NCI-H1694 treated with DMSO at 0.1 percent for 48 hours (cell line): ENCODE measurements at regions not wholly inside any gene's neighbourhood (a gene's known extent, or its start where the extent isn't known, plus 50 kb on each side); places are given as distances from the start of the nearest gene placed in this dataset.
A peak's percentile ranks its signal among the peaks of the same experiment; 100 is the strongest.
"Not testable (repeated sequence)": the region's sequence is repeated elsewhere in the genome, so short reads cannot be mapped to it uniquely, and the experiment has no call there.

ENCODE experiments used
- DNase-seq: peaks from one replicate; lab custom pipeline; 2025; lab: John Stamatoyannopoulos, UW

GRCh38 chr13:108003626-108004025 lies 211.7 kb downstream of the LIG4 start:
- no peak for DNase-seq

- DNase-seq: no peak
Measured at GRCh38 chr13:108000998-108001397, 214.3 kb downstream of the LIG4 start.

- no peak for DNase-seq
Measured at GRCh38 chr13:107999751-108000150, 215.6 kb downstream of the LIG4 start.

- no peak for DNase-seq
Measured at GRCh38 chr13:107994137-107994536, 221.2 kb downstream of the LIG4 start.

- DNase-seq: no peak
Measured at GRCh38 chr13:107993239-107993949, 221.9 kb downstream of the LIG4 start.

GRCh38 chr13:107992542-107992941 lies 222.8 kb downstream of the LIG4 start:
- DNase-seq: no peak

GRCh38 chr13:107977071-107977574 lies 238.2 kb downstream of the LIG4 start:
- DNase-seq: no peak

- DNase-seq: no peak
Measured at GRCh38 chr13:107976628-107977027, 238.7 kb downstream of the LIG4 start.

GRCh38 chr13:107974409-107974808 lies 240.9 kb downstream of the LIG4 start:
- peak; percentile 8 for DNase-seq

GRCh38 chr13:107969546-107969945 lies 245.8 kb downstream of the LIG4 start:
- peak; percentile 20 for DNase-seq

GRCh38 chr13:107968470-107968869 lies 246.9 kb downstream of the LIG4 start:
- no peak for DNase-seq

- peak; percentile 40 for DNase-seq
Measured at GRCh38 chr13:107964395-107964794, 250.9 kb downstream of the LIG4 start.

GRCh38 chr13:107961849-107962608 lies 253.3 kb downstream of the LIG4 start:
- DNase-seq: no peak

GRCh38 chr13:107960301-107960700 lies 255.0 kb downstream of the LIG4 start:
- no peak for DNase-seq

GRCh38 chr13:107956889-107957288 lies 258.4 kb downstream of the LIG4 start:
- no peak for DNase-seq

GRCh38 chr13:107942030-107942617 lies 273.2 kb downstream of the LIG4 start:
- DNase-seq: no peak

- DNase-seq: no peak
Measured at GRCh38 chr13:107941345-107942029, 273.8 kb downstream of the LIG4 start.

GRCh38 chr13:107937848-107938247 lies 277.5 kb downstream of the LIG4 start:
- no peak for DNase-seq

- DNase-seq: no peak
Measured at GRCh38 chr13:107931056-107931455, 284.3 kb downstream of the LIG4 start.

GRCh38 chr13:107928762-107929161 lies 286.6 kb downstream of the LIG4 start:
- no peak for DNase-seq

- DNase-seq: no peak
Measured at GRCh38 chr13:107927557-107927956, 287.8 kb downstream of the LIG4 start.

GRCh38 chr13:107926515-107926914 lies 288.8 kb downstream of the LIG4 start:
- not testable (repeated sequence) for DNase-seq
